Gastrocnemius medialis (tissue), 4 donors: ENCODE measurements at regions not wholly inside any gene's neighbourhood (a gene's known extent, or its start where the extent isn't known, plus 50 kb on each side); places are given as distances from the start of the nearest gene placed in this dataset.

Experiments
- ATAC-seq, 2 donors: fragments of 150-250 bp; one replicate each; pipeline ENCODE4 v1.9.1; 2016
- DNase-seq, 2 donors: peaks; one replicate each; pipeline ENCODE4 v3.0.0-alpha.2; 2019
- H3K27ac ChIP-seq, 4 donors: fragments of 200-600 bp; sonication (generic); 1 replicate in 1 of 4; 2 replicates in 3 of 4; pipeline ENCODE4 v1.5.1; 2016 to 2018; ENCODE audit warnings: mild to moderate bottlenecking in 2 of 4, moderate library complexity in 1 of 4
- H3K27me3 ChIP-seq, 3 donors: fragments of 200-600 bp; sonication (generic) in 2 of 3; 1 replicate in 1 of 3; 2 replicates in 2 of 3; pipeline versions ENCODE4 v1.5.1 to v1.6.0; 2016 to 2019; ENCODE audit warnings: mild to moderate bottlenecking in 1 of 3, moderate library complexity in 1 of 3
- H3K36me3 ChIP-seq, 2 donors: fragments of 200-600 bp; sonication (generic) in 1 of 2; one replicate each; pipeline ENCODE4 v1.5.1; 2017 to 2018
- H3K4me1 ChIP-seq, 2 donors: fragments of 200-600 bp; sonication (generic) in 1 of 2; one replicate each; pipeline ENCODE4 v1.5.1; 2016 to 2017; ENCODE audit warnings: mild to moderate bottlenecking in 2 of 2
- H3K4me3 ChIP-seq, 4 donors: fragments of 200-600 bp; sonication (generic) in 3 of 4; 1 replicate in 1 of 4; 2 replicates in 3 of 4; pipeline ENCODE4 v1.5.1; 2016 to 2019; ENCODE audit warnings: mild to moderate bottlenecking in 2 of 4
- H3K9me3 ChIP-seq, 3 donors: fragments of 200-600 bp; sonication (generic) in 2 of 3; 1 replicate in 1 of 3; 2 replicates in 2 of 3; pipeline ENCODE4 v1.5.1; 2016 to 2019
- POLR2A ChIP-seq, 2 donors: fragments of 450-650 bp; IDR thresholded peaks; one replicate each; pipeline ENCODE4 v1.6.1; 2017; ENCODE audit warnings: antibody characterized with exemption in 2 of 2, mild to moderate bottlenecking in 2 of 2, moderate library complexity in 2 of 2
- in situ Hi-C, 4 donors: fragments of 200-750 bp; cut with MboI; loops; one replicate each; pipeline versions ENCODE4 v1.15.0 to v1.8.0; 2017; ENCODE audit warnings: low sequenced_read_pairs in 4 of 4
- intact Hi-C: fragments of 100-400 bp; cut with DNase I; formaldehyde crosslinking; loops from one replicate; pipeline ENCODE4 v1.15.1; 2023; ENCODE audit warnings: low total_unique reads
- TF ChIP-seq, protein P1 (sequence below), 5 experiments: fragments of 450-650 bp in 3 of 5; fragments of 200-600 bp in 2 of 5; sonication (generic) in 2 of 5; IDR thresholded peaks in 4 of 5; conservative IDR thresholded peaks in 1 of 5; 1 replicate in 4 of 5; 2 replicates in 1 of 5; pipeline ENCODE4 v1.5.1; 2016 to 2019; ENCODE audit warnings: antibody characterized with exemption in 5 of 5, mild to moderate bottlenecking in 3 of 5, moderate library complexity in 3 of 5

DNA sequence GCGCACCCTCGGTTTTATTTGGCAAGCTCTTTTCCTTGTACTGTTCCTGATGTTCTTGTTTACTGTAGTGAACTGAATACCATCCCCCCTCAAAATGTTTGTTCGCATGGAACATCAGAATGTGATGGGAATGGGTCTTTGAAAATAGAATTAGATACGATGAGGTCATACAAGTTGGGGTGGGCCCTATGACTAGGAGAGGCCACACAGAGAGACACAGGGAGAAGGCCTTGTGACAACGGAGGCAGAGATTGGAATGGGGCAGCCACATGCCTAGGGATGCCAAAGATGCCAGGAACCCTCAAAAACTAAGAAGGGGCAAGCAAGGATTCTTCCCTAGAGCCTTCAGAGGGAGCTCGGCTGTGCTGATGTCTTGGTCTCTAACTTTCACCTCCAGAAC, 123.6 kb downstream of the FAM204A start:
- in situ Hi-C loops (no loop called here), intact Hi-C loops (no loop called here)
- ATAC-seq: no peak
- DNase-seq: no peak
- H3K27ac ChIP-seq: no peak overlapping the region
- no peaks in the 10 kb centered on the region for H3K4me1 ChIP-seq
- no peak overlapping the region for H3K4me3 ChIP-seq
- no peaks in the 10 kb centered on the region for H3K36me3 ChIP-seq
- H3K27me3 ChIP-seq: no peaks in the 10 kb centered on the region
- H3K9me3 ChIP-seq: no peaks in the 10 kb centered on the region
- TF ChIP-seq, protein P1, sequence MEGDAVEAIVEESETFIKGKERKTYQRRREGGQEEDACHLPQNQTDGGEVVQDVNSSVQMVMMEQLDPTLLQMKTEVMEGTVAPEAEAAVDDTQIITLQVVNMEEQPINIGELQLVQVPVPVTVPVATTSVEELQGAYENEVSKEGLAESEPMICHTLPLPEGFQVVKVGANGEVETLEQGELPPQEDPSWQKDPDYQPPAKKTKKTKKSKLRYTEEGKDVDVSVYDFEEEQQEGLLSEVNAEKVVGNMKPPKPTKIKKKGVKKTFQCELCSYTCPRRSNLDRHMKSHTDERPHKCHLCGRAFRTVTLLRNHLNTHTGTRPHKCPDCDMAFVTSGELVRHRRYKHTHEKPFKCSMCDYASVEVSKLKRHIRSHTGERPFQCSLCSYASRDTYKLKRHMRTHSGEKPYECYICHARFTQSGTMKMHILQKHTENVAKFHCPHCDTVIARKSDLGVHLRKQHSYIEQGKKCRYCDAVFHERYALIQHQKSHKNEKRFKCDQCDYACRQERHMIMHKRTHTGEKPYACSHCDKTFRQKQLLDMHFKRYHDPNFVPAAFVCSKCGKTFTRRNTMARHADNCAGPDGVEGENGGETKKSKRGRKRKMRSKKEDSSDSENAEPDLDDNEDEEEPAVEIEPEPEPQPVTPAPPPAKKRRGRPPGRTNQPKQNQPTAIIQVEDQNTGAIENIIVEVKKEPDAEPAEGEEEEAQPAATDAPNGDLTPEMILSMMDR (IDR thresholded peaks at IDR 0.05 in 4 of 5, conservative IDR thresholded peaks at IDR 0.05 in 1 of 5): no peak
- TF ChIP-seq POLR2A (IDR thresholded peaks at IDR 0.05): no peak

DNA sequence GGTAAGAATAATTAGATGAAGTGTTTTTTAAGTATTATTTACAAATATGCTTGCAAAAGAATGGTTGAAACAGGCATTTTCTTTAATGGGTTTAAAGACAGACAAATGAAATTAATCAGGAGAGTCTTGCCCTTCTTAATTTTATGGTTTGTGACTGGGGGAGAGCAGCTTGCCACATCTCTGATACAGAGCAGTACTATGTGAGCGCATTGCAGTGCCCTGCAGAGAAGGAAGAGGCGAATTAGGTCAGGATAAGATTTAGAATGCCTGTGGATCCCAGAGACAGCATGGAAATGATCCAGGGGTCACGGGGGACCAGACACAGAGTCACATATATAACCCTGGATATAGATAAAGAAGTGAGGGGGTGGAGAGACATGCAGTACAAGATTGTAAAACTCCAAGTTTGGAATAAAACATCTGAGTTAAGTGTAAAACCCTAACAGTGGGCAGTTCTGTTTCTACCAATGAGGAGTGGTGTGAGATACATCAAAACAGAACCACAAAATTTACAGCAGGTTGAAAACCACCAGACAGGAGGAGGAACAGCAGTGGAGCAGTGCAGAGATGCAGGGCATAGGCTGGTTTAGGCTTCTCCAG, 125.5 kb downstream of the FAM204A start:
- ATAC-seq: no peak
- no peak overlapping the region for H3K27ac ChIP-seq
- no peak for DNase-seq
- H3K36me3 ChIP-seq: no peaks in the 10 kb centered on the region
- H3K27me3 ChIP-seq: no peaks in the 10 kb centered on the region
- H3K4me1 ChIP-seq: no peaks in the 10 kb centered on the region
- H3K4me3 ChIP-seq: no peak overlapping the region
- in situ Hi-C loops (no loop called here), intact Hi-C loops (no loop called here)
- H3K9me3 ChIP-seq: no peaks in the 10 kb centered on the region
- TF ChIP-seq, protein P1 (IDR thresholded peaks at IDR 0.05 in 4 of 5, conservative IDR thresholded peaks at IDR 0.05 in 1 of 5): no peak
- no peak for TF ChIP-seq POLR2A (IDR thresholded peaks at IDR 0.05)

DNA sequence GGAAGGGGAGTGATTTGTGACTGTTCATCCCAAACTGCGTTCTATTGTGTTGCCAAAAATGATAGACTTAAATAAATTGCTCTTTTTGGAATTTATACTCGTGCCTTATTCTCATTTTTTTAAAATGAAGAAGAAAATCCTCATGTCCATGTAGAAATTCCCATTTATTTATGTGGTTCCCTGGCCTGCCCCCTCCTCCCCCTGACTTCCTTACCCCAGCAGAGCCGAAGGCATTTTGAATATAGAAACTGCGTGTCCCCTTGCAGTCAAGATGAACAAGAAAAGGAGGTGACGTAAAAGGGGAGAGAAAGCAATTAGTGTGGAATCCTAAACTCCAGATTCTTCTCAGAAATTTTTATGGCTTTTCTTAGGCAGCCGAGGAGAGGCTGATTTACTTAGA, 126.1 kb downstream of the FAM204A start:
- TF ChIP-seq, protein P1 (IDR thresholded peaks at IDR 0.05 in 4 of 5, conservative IDR thresholded peaks at IDR 0.05 in 1 of 5): no peak
- TF ChIP-seq POLR2A (IDR thresholded peaks at IDR 0.05): no peak
- in situ Hi-C loops (no loop called here), intact Hi-C loops (no loop called here)
- H3K27me3 ChIP-seq: no peaks in the 10 kb centered on the region
- no peaks in the 10 kb centered on the region for H3K4me1 ChIP-seq
- no peaks in the 10 kb centered on the region for H3K9me3 ChIP-seq
- H3K4me3 ChIP-seq: no peak overlapping the region
- no peak for DNase-seq
- no peak for ATAC-seq
- H3K36me3 ChIP-seq: no peaks in the 10 kb centered on the region
- H3K27ac ChIP-seq: no peak overlapping the region

DNA sequence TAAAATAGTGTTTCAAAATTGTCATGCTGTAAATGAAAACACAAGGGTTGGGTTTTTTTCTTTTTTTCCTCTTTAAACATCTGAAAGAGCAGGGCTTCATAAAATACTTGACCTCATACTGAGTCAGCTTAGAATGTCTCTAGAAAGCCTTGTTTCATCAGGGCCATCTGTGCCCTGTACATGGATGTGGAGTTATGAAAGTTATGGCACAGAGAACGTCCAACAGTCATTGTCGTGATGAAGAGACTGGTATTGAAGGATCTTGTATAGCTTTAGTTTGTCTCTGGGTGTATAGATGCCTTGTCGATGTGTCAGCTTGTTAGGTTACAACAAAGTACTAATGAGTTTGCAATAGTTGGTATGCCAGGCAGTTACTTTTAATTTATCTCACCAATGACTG, 127.3 kb downstream of the FAM204A start:
- no peak for DNase-seq
- intact Hi-C loops: no loop called here
- H3K4me3 ChIP-seq: no peak overlapping the region
- H3K27me3 ChIP-seq: no peaks in the 10 kb centered on the region
- in situ Hi-C loops: no loop called here
- H3K9me3 ChIP-seq: no peaks in the 10 kb centered on the region
- H3K27ac ChIP-seq: no peak overlapping the region
- H3K4me1 ChIP-seq: no peaks in the 10 kb centered on the region
- TF ChIP-seq, protein P1 (IDR thresholded peaks at IDR 0.05 in 4 of 5, conservative IDR thresholded peaks at IDR 0.05 in 1 of 5): no peak
- TF ChIP-seq POLR2A (IDR thresholded peaks at IDR 0.05): no peak
- no peak for ATAC-seq
- H3K36me3 ChIP-seq: no peaks in the 10 kb centered on the region

DNA sequence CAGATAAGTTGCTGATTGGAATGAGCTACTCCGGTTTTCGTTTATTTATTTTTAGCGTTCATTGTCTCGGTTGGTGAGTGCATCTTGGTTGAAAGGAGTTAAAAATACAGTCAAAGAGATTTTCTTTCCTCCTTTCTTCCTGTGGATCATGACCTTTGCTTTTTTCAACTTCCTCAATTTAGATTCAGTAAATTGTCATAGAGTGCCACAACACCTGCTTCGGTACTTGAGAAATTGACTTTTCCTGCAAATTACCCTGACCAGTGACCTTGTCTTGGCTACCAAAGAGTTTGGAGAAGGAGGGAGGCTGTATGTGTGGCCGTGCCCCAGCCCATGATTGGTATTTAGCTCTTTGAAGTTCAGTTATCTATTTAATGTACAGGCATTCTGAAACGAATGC, 128.7 kb downstream of the FAM204A start:
- Histone ChIP-seq H3K4me1 (no peaks in the 10 kb centered on the region), H3K27ac (no peak overlapping the region), H3K27me3 (no peaks in the 10 kb centered on the region), H3K4me3 (no peak overlapping the region), H3K36me3 (no peaks in the 10 kb centered on the region), H3K9me3 (no peaks in the 10 kb centered on the region)
- intact Hi-C loops (no loop called here), in situ Hi-C loops (no loop called here)
- no peak for TF ChIP-seq POLR2A (IDR thresholded peaks at IDR 0.05)
- TF ChIP-seq, protein P1 (IDR thresholded peaks at IDR 0.05 in 4 of 5, conservative IDR thresholded peaks at IDR 0.05 in 1 of 5): no peak
- ATAC-seq (no peak), DNase-seq (no peak)
